ENCODE measurements at regions not wholly inside any gene's neighbourhood (a gene's known extent, or its start where the extent isn't known, plus 50 kb on each side); places are given as distances from the start of the nearest gene placed in this dataset.

- H3K36me3 ChIP-seq = no peaks in the 10 kb centered on the region
- no peaks in the 10 kb centered on the region for H3K9me3 ChIP-seq
- no peak for TF ChIP-seq CTCF (IDR thresholded peaks at IDR 0.05)
- peaks cover 3% of the 10 kb centered on the region for H3K4me1 ChIP-seq
- H3K27me3 ChIP-seq = no peaks in the 10 kb centered on the region
- no peak overlapping the region for H3K4me3 ChIP-seq
- intact Hi-C loops (cut with DNase I) = no loop called here
- ATAC-seq = peak; percentile 50
- no peak for DNase-seq
- H3K27ac ChIP-seq = no peak overlapping the region
Observed at GRCh38 chr15:58302832-58303231, 129.0 kb upstream of the LIPC start.

- Histone ChIP-seq H3K36me3 (no peaks in the 10 kb centered on the region), H3K27ac (no peak overlapping the region), H3K9me3 (no peaks in the 10 kb centered on the region), H3K4me1 (peaks cover 3% of the 10 kb centered on the region), H3K27me3 (no peaks in the 10 kb centered on the region), H3K4me3 (no peak overlapping the region)
- TF ChIP-seq CTCF (IDR thresholded peaks at IDR 0.05) = no peak
- intact Hi-C loops (cut with DNase I) = no loop called here
- no peak for DNase-seq
- no peak for ATAC-seq
Observed at GRCh38 chr15:58303236-58303635, 128.6 kb upstream of the LIPC start.

- no peak for TF ChIP-seq CTCF (IDR thresholded peaks at IDR 0.05)
- Histone ChIP-seq H3K36me3 (no peaks in the 10 kb centered on the region), H3K9me3 (no peaks in the 10 kb centered on the region), H3K27ac (no peak overlapping the region), H3K27me3 (no peaks in the 10 kb centered on the region), H3K4me1 (no peaks in the 10 kb centered on the region), H3K4me3 (no peak overlapping the region)
- no peak for ATAC-seq
- no peak for DNase-seq
- intact Hi-C loops (cut with DNase I) = no loop called here
Observed at GRCh38 chr15:58306591-58307312, 125.0 kb upstream of the LIPC start.

GRCh38 chr15:58307313-58307961 lies 124.4 kb upstream of the LIPC start:
- H3K4me1 ChIP-seq = no peaks in the 10 kb centered on the region
- intact Hi-C loops (cut with DNase I) = no loop called here
- H3K36me3 ChIP-seq = no peaks in the 10 kb centered on the region
- H3K27me3 ChIP-seq = no peaks in the 10 kb centered on the region
- H3K4me3 ChIP-seq = no peak overlapping the region
- DNase-seq (no peak), ATAC-seq (no peak)
- H3K27ac ChIP-seq = no peak overlapping the region
- H3K9me3 ChIP-seq = no peaks in the 10 kb centered on the region
- no peak for TF ChIP-seq CTCF (IDR thresholded peaks at IDR 0.05)

- Histone ChIP-seq H3K4me3 (no peak overlapping the region), H3K4me1 (no peaks in the 10 kb centered on the region), H3K36me3 (no peaks in the 10 kb centered on the region), H3K27ac (no peak overlapping the region), H3K27me3 (no peaks in the 10 kb centered on the region), H3K9me3 (no peaks in the 10 kb centered on the region)
- ATAC-seq (no peak), DNase-seq (no peak)
- intact Hi-C loops (cut with DNase I) = no loop called here
- no peak for TF ChIP-seq CTCF (IDR thresholded peaks at IDR 0.05)
Observed at GRCh38 chr15:58308742-58309355, 122.9 kb upstream of the LIPC start.

All from upper lobe of right lung (tissue), 1 donor.